HCT116 (cell line): ENCODE measurements at regions not wholly inside any gene's neighbourhood (a gene's known extent, or its start where the extent isn't known, plus 50 kb on each side); places are given as distances from the start of the nearest gene placed in this dataset.

Source experiments
- JUND ChIP-seq: IDR thresholded peaks from 2 replicates; pipeline ENCODE4 v1.6.1; 2012
- POLR2A ChIP-seq: IDR thresholded peaks from 2 replicates; pipeline ENCODE4 v1.7.0; 2011; ENCODE audit warnings: borderline replicate concordance; ENCODE audit not compliant: insufficient read depth, insufficient read length; ENCODE audit errors: extremely low read depth

- TF ChIP-seq POLR2A, result no peak
- no peak for TF ChIP-seq JUND
Measured at GRCh38 chr9:13807118-13807517, 506.8 kb downstream of the NFIB start.
